Tibial artery (tissue), 4 donors: ENCODE measurements at regions not wholly inside any gene's neighbourhood (a gene's known extent, or its start where the extent isn't known, plus 50 kb on each side); places are given as distances from the start of the nearest gene placed in this dataset.
A peak's percentile ranks its signal among the peaks of the same experiment; 100 is the strongest.

Experiments used
- DNase-seq, 2 donors: peaks; one replicate each; pipeline ENCODE4 v3.0.0-alpha.2; 2019
- H3K27ac ChIP-seq, 2 donors: fragments of 200-600 bp; sonication (generic) in 1 of 2; 1 replicate in 1 of 2; 2 replicates in 1 of 2; pipeline ENCODE4 v1.5.1; 2018 to 2019; ENCODE audit warnings: mild to moderate bottlenecking in 1 of 2
- H3K27me3 ChIP-seq, 2 donors: fragments of 200-600 bp; sonication (generic) in 1 of 2; one replicate each; pipeline versions ENCODE4 v1.5.1 to v1.6.0; 2016 to 2019
- H3K36me3 ChIP-seq, 3 donors: fragments of 200-600 bp; sonication (generic) in 2 of 3; one replicate each; pipeline ENCODE4 v1.5.1; 2016 to 2019; ENCODE audit warnings: mild to moderate bottlenecking in 2 of 3
- H3K4me1 ChIP-seq, 4 donors: fragments of 200-600 bp; sonication (generic) in 2 of 4; 1 replicate in 3 of 4; 2 replicates in 1 of 4; pipeline ENCODE4 v1.5.1; 2016 to 2019
- H3K4me3 ChIP-seq, 2 donors: fragments of 200-600 bp; sonication (generic) in 1 of 2; 1 replicate in 1 of 2; 2 replicates in 1 of 2; pipeline ENCODE4 v1.5.1; 2018 to 2019; ENCODE audit warnings: mild to moderate bottlenecking in 2 of 2
- H3K9me3 ChIP-seq, 3 donors: fragments of 200-600 bp; sonication (generic) in 1 of 3; one replicate each; pipeline ENCODE4 v1.5.1; 2016 to 2019
- intact Hi-C: fragments of 100-400 bp; cut with DNase I; formaldehyde crosslinking; loops from one replicate; pipeline ENCODE4 v1.15.0; 2023; ENCODE audit warnings: low total_unique reads
- TF ChIP-seq, protein P1 (sequence below), 2 experiments: fragments of 200-600 bp in 1 of 2; fragments of 450-650 bp in 1 of 2; IDR thresholded peaks; one replicate each; pipeline ENCODE4 v1.5.1; 2017 to 2019; ENCODE audit warnings: antibody characterized with exemption in 2 of 2, mild to moderate bottlenecking in 1 of 2, moderate library complexity in 1 of 2

DNA sequence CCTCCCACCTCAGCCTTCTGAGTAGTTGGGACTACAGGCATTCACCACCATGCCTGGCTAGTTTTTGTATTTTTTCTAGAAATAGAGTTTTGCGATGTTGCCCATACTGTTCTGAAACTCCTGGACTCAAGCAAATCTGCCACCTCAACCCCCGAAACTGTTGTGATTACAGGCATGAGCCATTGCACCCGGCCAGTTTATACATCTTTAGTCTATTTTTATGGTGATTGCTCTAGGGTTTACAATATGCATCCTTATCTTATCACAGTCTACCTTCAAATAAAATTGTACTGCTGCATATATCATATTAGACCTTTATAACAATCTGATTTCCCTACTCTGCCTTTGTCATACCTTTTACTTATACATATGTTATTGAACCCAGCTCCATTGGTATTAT, 56.9 kb downstream of the SOWAHB start:
- Histone ChIP-seq H3K4me3 (no peak overlapping the region), H3K27me3 (no peaks in the 10 kb centered on the region), H3K36me3 (no peaks in the 10 kb centered on the region), H3K9me3 (no peaks in the 10 kb centered on the region), H3K27ac (no peak overlapping the region), H3K4me1 (no peaks in the 10 kb centered on the region)
- no peak for DNase-seq
- TF ChIP-seq, protein P1, sequence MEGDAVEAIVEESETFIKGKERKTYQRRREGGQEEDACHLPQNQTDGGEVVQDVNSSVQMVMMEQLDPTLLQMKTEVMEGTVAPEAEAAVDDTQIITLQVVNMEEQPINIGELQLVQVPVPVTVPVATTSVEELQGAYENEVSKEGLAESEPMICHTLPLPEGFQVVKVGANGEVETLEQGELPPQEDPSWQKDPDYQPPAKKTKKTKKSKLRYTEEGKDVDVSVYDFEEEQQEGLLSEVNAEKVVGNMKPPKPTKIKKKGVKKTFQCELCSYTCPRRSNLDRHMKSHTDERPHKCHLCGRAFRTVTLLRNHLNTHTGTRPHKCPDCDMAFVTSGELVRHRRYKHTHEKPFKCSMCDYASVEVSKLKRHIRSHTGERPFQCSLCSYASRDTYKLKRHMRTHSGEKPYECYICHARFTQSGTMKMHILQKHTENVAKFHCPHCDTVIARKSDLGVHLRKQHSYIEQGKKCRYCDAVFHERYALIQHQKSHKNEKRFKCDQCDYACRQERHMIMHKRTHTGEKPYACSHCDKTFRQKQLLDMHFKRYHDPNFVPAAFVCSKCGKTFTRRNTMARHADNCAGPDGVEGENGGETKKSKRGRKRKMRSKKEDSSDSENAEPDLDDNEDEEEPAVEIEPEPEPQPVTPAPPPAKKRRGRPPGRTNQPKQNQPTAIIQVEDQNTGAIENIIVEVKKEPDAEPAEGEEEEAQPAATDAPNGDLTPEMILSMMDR (IDR thresholded peaks at IDR 0.05), result no peak
- intact Hi-C loops, result no loop called here

DNA sequence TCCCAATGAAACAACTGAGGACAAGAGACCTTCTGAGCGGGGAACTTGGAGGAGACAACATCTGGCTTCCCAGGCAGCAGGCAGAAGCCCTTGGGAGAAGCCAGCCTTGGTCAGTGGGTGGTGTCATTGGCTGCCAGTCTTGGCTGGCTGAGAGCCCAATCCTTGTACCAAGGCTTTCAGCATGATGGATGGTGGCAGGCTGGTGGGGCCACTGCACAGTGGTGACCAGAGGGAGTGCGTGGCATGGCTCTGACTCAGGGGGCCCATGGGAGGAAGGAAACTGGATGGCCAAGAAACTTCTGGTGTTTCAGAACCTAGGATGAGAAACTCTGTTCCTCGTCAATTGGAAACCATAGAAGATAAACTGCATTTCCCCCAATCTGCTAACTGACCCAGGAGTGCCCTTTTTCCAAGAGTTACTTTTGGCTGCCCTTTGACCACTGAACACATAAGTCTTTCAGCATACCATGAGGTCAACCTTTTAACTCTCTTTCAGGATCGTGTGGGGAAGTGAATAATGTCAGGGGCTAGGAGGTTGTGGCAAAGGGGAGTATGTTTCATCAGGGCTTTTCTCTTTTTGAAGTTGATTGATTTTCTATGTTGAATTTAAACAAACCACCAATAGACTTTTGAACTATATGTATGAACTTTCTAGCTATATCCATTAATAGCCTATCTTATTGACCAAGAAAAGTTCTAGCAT, 60.9 kb downstream of the SOWAHB start:
- H3K9me3 ChIP-seq, result no peaks in the 10 kb centered on the region
- DNase-seq, result peak in 1 of 2 donors; percentile 23
- H3K4me3 ChIP-seq, result no peak overlapping the region
- H3K36me3 ChIP-seq, result no peaks in the 10 kb centered on the region
- TF ChIP-seq, protein P1 (IDR thresholded peaks at IDR 0.05), result no peak
- intact Hi-C loops, result no loop called here
- H3K27ac ChIP-seq, result no peak overlapping the region
- H3K4me1 ChIP-seq, result peaks cover 0 to 6% (median 3%) of the 10 kb centered on the region in 4 donors
- no peaks in the 10 kb centered on the region for H3K27me3 ChIP-seq
